Endothelial cell of umbilical vein (primary cell): ENCODE measurements at regions not wholly inside any gene's neighbourhood (a gene's known extent, or its start where the extent isn't known, plus 50 kb on each side); places are given as distances from the start of the nearest gene placed in this dataset.

Source experiments
- POLR2A ChIP-seq: IDR thresholded peaks from 2 replicates; pipeline ENCODE4 v1.6.1; 2012; ENCODE audit warnings: low read depth, mild to moderate bottlenecking, control low read depth, low read length
- POLR2AphosphoS5 ChIP-seq: IDR thresholded peaks from 2 replicates; pipeline ENCODE4 v1.6.1; 2012; ENCODE audit warnings: low read depth, mild to moderate bottlenecking, control low read depth, low read length, moderate library complexity; ENCODE audit not compliant: insufficient read depth
- TF ChIP-seq, protein P1 (sequence below), 2 donors: IDR thresholded peaks; 1 replicate in 1 of 2; 2 replicates in 1 of 2; pipeline ENCODE4 v1.5.1; 2011; ENCODE audit warnings: low read length in 2 of 2, mild to moderate bottlenecking in 2 of 2, moderate library complexity in 2 of 2, control low read depth in 1 of 2, inconsistent platforms in 1 of 2, low read depth in 1 of 2; ENCODE audit not compliant: insufficient read depth in 1 of 2; ENCODE audit errors: extremely low read depth in 1 of 2
- TF ChIP-seq, protein P2 (sequence below): IDR thresholded peaks from 2 replicates; pipeline ENCODE4 v1.6.1; 2011; ENCODE audit not compliant: insufficient read depth, insufficient read length

DNA sequence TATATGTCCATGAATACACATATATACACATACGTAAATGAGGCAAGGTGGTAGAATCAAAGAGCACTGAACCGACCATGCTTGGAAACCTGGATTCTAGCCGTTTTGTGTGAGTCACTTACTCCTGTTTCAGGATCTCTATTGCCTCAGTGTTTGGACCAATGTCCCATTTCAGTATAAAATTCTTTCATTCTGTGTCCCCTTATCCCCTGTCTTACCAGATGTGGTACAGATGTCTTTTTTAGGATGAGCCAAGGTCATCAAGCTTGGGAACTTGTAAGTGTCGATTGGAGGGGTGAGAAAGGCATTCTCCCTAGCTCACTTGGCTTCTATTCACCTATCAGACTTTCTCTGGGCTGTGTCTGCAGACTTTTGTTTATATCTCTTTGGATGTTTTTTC, 139.9 kb upstream of the CHL1 start:
- TF ChIP-seq POLR2A (no peak), POLR2AphosphoS5 (no peak)
- TF ChIP-seq, protein P1, sequence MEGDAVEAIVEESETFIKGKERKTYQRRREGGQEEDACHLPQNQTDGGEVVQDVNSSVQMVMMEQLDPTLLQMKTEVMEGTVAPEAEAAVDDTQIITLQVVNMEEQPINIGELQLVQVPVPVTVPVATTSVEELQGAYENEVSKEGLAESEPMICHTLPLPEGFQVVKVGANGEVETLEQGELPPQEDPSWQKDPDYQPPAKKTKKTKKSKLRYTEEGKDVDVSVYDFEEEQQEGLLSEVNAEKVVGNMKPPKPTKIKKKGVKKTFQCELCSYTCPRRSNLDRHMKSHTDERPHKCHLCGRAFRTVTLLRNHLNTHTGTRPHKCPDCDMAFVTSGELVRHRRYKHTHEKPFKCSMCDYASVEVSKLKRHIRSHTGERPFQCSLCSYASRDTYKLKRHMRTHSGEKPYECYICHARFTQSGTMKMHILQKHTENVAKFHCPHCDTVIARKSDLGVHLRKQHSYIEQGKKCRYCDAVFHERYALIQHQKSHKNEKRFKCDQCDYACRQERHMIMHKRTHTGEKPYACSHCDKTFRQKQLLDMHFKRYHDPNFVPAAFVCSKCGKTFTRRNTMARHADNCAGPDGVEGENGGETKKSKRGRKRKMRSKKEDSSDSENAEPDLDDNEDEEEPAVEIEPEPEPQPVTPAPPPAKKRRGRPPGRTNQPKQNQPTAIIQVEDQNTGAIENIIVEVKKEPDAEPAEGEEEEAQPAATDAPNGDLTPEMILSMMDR (IDR thresholded peaks at IDR 0.05; ENCODE audit: extremely low read depth in 1 of 2, insufficient read depth in 1 of 2, low read depth in 1 of 2, low read length in 2 of 2) = no peak
- TF ChIP-seq, protein P2, sequence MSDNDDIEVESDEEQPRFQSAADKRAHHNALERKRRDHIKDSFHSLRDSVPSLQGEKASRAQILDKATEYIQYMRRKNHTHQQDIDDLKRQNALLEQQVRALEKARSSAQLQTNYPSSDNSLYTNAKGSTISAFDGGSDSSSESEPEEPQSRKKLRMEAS = no peak
